Esophagus muscularis mucosa (tissue), 3 donors: ENCODE measurements at regions not wholly inside any gene's neighbourhood (a gene's known extent, or its start where the extent isn't known, plus 50 kb on each side); places are given as distances from the start of the nearest gene placed in this dataset.

Experiments
- CTCF ChIP-seq, 3 experiments: fragments of 200-600 bp in 2 of 3; fragments of 450-650 bp in 1 of 3; sonication (generic) in 2 of 3; IDR thresholded peaks; one replicate each; pipeline ENCODE4 v1.5.1; 2017 to 2019; ENCODE audit warnings: antibody characterized with exemption in 3 of 3, mild to moderate bottlenecking in 2 of 3, moderate library complexity in 1 of 3
- POLR2A ChIP-seq: fragments of 450-650 bp; IDR thresholded peaks from one replicate; pipeline ENCODE4 v1.6.1; 2017; ENCODE audit warnings: antibody characterized with exemption, moderate library complexity, mild to moderate bottlenecking, low read depth

GRCh38 chr11:70018816-70019215 is 59.3 kb upstream of the ANO1 start:
- TF ChIP-seq CTCF (IDR thresholded peaks at IDR 0.05) (no peak), POLR2A (no peak)
